OCI-LY7 (cell line): ENCODE measurements at regions not wholly inside any gene's neighbourhood (a gene's known extent, or its start where the extent isn't known, plus 50 kb on each side); places are given as distances from the start of the nearest gene placed in this dataset.
"Not testable (repeated sequence)": the region's sequence is repeated elsewhere in the genome, so short reads cannot be mapped to it uniquely, and the experiment has no call there.

Source experiments
- BruUV-seq: library from RNA; stranded (reverse); fragments of 400-500 nt; replicated peaks from 2 replicates; lab custom pipeline; 2021; lab: Mats Ljungman, UMichigan
- CTCF ChIA-PET: fragments of 300-600 bp; sonication (Branson Sonifier 250); formaldehyde crosslinking; loops from one replicate; lab custom pipeline; 2022; ENCODE audit warnings: antibody characterized with exemption; ENCODE audit not compliant: unreplicated experiment; lab: Charles Lee
- POLR2A ChIA-PET: fragments of 300-600 bp; sonication (Branson Sonifier 250); formaldehyde crosslinking; loops from one replicate; lab custom pipeline; 2022; ENCODE audit warnings: antibody characterized with exemption; lab: Charles Lee
- DNase-seq: peaks from one replicate; pipeline ENCODE4 v3.0.0-alpha.2; 2015; ENCODE audit warnings: low spot score
- H2AFZ ChIP-seq: fragments of 200-600 bp; sonication (generic), shearing (Covaris generic); 2 replicates; pipeline ENCODE4 v1.6.1; 2014; ENCODE audit warnings: mild to moderate bottlenecking, antibody characterized with exemption, low read length, moderate library complexity
- H3K27ac ChIP-seq: fragments of 200-600 bp; sonication (generic); 2 replicates; pipeline ENCODE4 v1.5.1; 2014; ENCODE audit warnings: mixed run types, low read depth, mild to moderate bottlenecking, moderate library complexity, low read length, inconsistent platforms; ENCODE audit not compliant: poor library complexity, severe bottlenecking
- H3K36me3 ChIP-seq: fragments of 200-600 bp; sonication (generic); 2 replicates; pipeline ENCODE4 v1.6.1; 2014; ENCODE audit warnings: mild to moderate bottlenecking, antibody characterized with exemption, low read length, moderate library complexity, mixed read lengths; ENCODE audit not compliant: insufficient read depth
- H3K4me1 ChIP-seq: fragments of 200-600 bp; sonication (generic); 2 replicates; pipeline ENCODE4 v1.5.1; 2014; ENCODE audit warnings: mild to moderate bottlenecking, low read length; ENCODE audit not compliant: insufficient read depth, poor library complexity, severe bottlenecking
- H3K4me2 ChIP-seq: fragments of 200-600 bp; sonication (generic); 2 replicates; pipeline ENCODE4 v1.6.1; 2014; ENCODE audit warnings: mild to moderate bottlenecking, low read length
- H3K4me3 ChIP-seq: fragments of 200-600 bp; sonication (generic); 2 replicates; pipeline ENCODE4 v1.5.1; 2014; ENCODE audit warnings: mild to moderate bottlenecking, low read depth, low read length; ENCODE audit not compliant: poor library complexity, severe bottlenecking
- H3K79me2 ChIP-seq: fragments of 200-600 bp; sonication (generic); 2 replicates; pipeline ENCODE4 v1.6.1; 2016; ENCODE audit warnings: low read depth, mild to moderate bottlenecking, low read length, moderate library complexity, mixed read lengths; ENCODE audit not compliant: insufficient read depth
- H3K9me2 ChIP-seq: fragments of 200-600 bp; sonication (generic); 2 replicates; pipeline ENCODE4 v1.6.1; 2016; ENCODE audit warnings: mild to moderate bottlenecking, low read length, mixed read lengths; ENCODE audit not compliant: insufficient read depth
- H3K9me3 ChIP-seq: fragments of 200-600 bp; sonication (generic); 2 replicates; pipeline ENCODE4 v1.6.1; 2014; ENCODE audit warnings: mild to moderate bottlenecking, mixed run types, low read length, mixed read lengths
- H4K20me1 ChIP-seq: fragments of 200-600 bp; sonication (generic); 2 replicates; pipeline ENCODE4 v1.6.1; 2014; ENCODE audit warnings: mild to moderate bottlenecking, antibody characterized with exemption, low read length, moderate library complexity, mixed read lengths; ENCODE audit not compliant: insufficient read depth
- intact Hi-C: fragments of 100-400 bp; cut with micrococcal nuclease; formaldehyde crosslinking; loops from one replicate; pipeline ENCODE4 v1.10.0; 2022; ENCODE audit not compliant: unreplicated experiment

GRCh38 chr3:195962222-195962621 is 53.9 kb upstream of the TNK2 start:
- H3K27ac ChIP-seq, H2AFZ ChIP-seq, H3K79me2 ChIP-seq, H3K4me1 ChIP-seq, H4K20me1 ChIP-seq, CTCF ChIA-PET, BruUV-seq, H3K9me2 ChIP-seq, H3K4me2 ChIP-seq, H3K4me3 ChIP-seq, DNase-seq, H3K9me3 ChIP-seq: not testable (repeated sequence)
- H3K36me3 ChIP-seq = peaks cover 26% of the 10 kb centered on the region
- POLR2A ChIA-PET = interaction anchor here (0.6 kb wide), 1 partner anchor 215 kb away, joined by 3 read pairs; no protein-coding TSS in a partner anchor
- intact Hi-C loops = loop anchor here (5.0 kb wide), 1 partner anchor 275 kb away; no protein-coding TSS in a partner anchor

- DNase-seq = peak; percentile 29
- H2AFZ ChIP-seq, H3K4me3 ChIP-seq, H4K20me1 ChIP-seq, BruUV-seq, H3K9me2 ChIP-seq, H3K79me2 ChIP-seq, H3K4me2 ChIP-seq, CTCF ChIA-PET, H3K27ac ChIP-seq, H3K4me1 ChIP-seq, H3K9me3 ChIP-seq: not testable (repeated sequence)
- peaks cover 26% of the 10 kb centered on the region for H3K36me3 ChIP-seq
- POLR2A ChIA-PET = interaction anchor here (0.6 to 0.8 kb wide), 2 partner anchors 67 to 214 kb away, joined by 3 to 4 read pairs; no protein-coding TSS in a partner anchor
- intact Hi-C loops = loop anchor here (5.0 kb wide), 1 partner anchor 274 kb away; no protein-coding TSS in a partner anchor
Measured at GRCh38 chr3:195960971-195961775, 52.8 kb upstream of the TNK2 start.

GRCh38 chr3:195960164-195960563 is 51.8 kb upstream of the TNK2 start:
- H3K4me1 ChIP-seq, POLR2A ChIA-PET, CTCF ChIA-PET, H3K4me2 ChIP-seq, H2AFZ ChIP-seq, H3K4me3 ChIP-seq, H3K27ac ChIP-seq, H3K79me2 ChIP-seq, BruUV-seq, H3K9me2 ChIP-seq, H4K20me1 ChIP-seq, DNase-seq, H3K9me3 ChIP-seq: not testable (repeated sequence)
- intact Hi-C loops = loop anchor here (5.0 kb wide), 1 partner anchor 273 kb away; no protein-coding TSS in a partner anchor
- H3K36me3 ChIP-seq = peaks cover 23% of the 10 kb centered on the region

- CTCF ChIA-PET, POLR2A ChIA-PET: not testable (repeated sequence)
- intact Hi-C loops = loop anchor here (5.0 kb wide), 1 partner anchor 272 kb away; no protein-coding TSS in a partner anchor
Measured at GRCh38 chr3:195959367-195960157, 51.2 kb upstream of the TNK2 start.

GRCh38 chr3:195958736-195959135 is 50.4 kb upstream of the TNK2 start:
- peaks cover 23% of the 10 kb centered on the region for H3K36me3 ChIP-seq
- H2AFZ ChIP-seq, H3K4me2 ChIP-seq, BruUV-seq, POLR2A ChIA-PET, CTCF ChIA-PET, H3K9me3 ChIP-seq, H3K27ac ChIP-seq, H3K4me1 ChIP-seq, H3K4me3 ChIP-seq, H3K79me2 ChIP-seq, H4K20me1 ChIP-seq, H3K9me2 ChIP-seq, intact Hi-C loops, DNase-seq: not testable (repeated sequence)

More at GRCh38 chr3:195959367-195960157, 51.2 kb upstream of the TNK2 start:
- H3K36me3 ChIP-seq = peaks cover 23% of the 10 kb centered on the region
- H3K9me2 ChIP-seq, H4K20me1 ChIP-seq, H3K79me2 ChIP-seq, H3K4me2 ChIP-seq, H3K4me3 ChIP-seq, DNase-seq, H3K4me1 ChIP-seq, H2AFZ ChIP-seq, H3K9me3 ChIP-seq, H3K27ac ChIP-seq: not testable (repeated sequence)
- TSS peak; percentile 57 for BruUV-seq
